ENCODE measurements at regions not wholly inside any gene's neighbourhood (a gene's known extent, or its start where the extent isn't known, plus 50 kb on each side); places are given as distances from the start of the nearest gene placed in this dataset.

GRCh38 chr1:163758977-163759670, 437.4 kb downstream of the NUF2 start:
- no peak for DNase-seq

GRCh38 chr1:163761898-163762297, 440.1 kb downstream of the NUF2 start:
- DNase-seq = no peak

- DNase-seq = no peak
These were observed 444.6 kb downstream of the NUF2 start for GRCh38 chr1:163766257-163766918.

GRCh38 chr1:163768576-163768975, 446.8 kb downstream of the NUF2 start:
- no peak for DNase-seq

GRCh38 chr1:163770265-163770664, 448.5 kb downstream of the NUF2 start:
- DNase-seq = no peak

GRCh38 chr1:163771637-163772036, 449.9 kb downstream of the NUF2 start:
- no peak for DNase-seq

GRCh38 chr1:163772246-163772645, 450.5 kb downstream of the NUF2 start:
- DNase-seq = no peak

- DNase-seq = no peak
These were observed 451.6 kb downstream of the NUF2 start for GRCh38 chr1:163773396-163773795.

- no peak for DNase-seq
These were observed 452.7 kb downstream of the NUF2 start for GRCh38 chr1:163774401-163774945.

GRCh38 chr1:163774978-163775620, 453.3 kb downstream of the NUF2 start:
- DNase-seq = no peak

GRCh38 chr1:163777205-163777604, 455.5 kb downstream of the NUF2 start:
- DNase-seq = no peak

GRCh38 chr1:163781146-163781545, 459.4 kb downstream of the NUF2 start:
- DNase-seq = no peak

- DNase-seq = no peak
These were observed 464.2 kb downstream of the NUF2 start for GRCh38 chr1:163785868-163786405.

GRCh38 chr1:163789911-163790310, 468.2 kb downstream of the NUF2 start:
- no peak for DNase-seq

GRCh38 chr1:163794551-163794950, 472.8 kb downstream of the NUF2 start:
- no peak for DNase-seq

- DNase-seq = no peak
These were observed 474.7 kb downstream of the NUF2 start for GRCh38 chr1:163796394-163796821.

GRCh38 chr1:163797816-163798215, 476.1 kb downstream of the NUF2 start:
- no peak for DNase-seq

GRCh38 chr1:163799190-163799805, 477.5 kb downstream of the NUF2 start:
- DNase-seq = no peak

GRCh38 chr1:163807331-163808049, 485.7 kb downstream of the NUF2 start:
- DNase-seq = no peak

- no peak for DNase-seq
These were observed 491.5 kb downstream of the NUF2 start for GRCh38 chr1:163813251-163813650.

- no peak for DNase-seq
These were observed 498.5 kb downstream of the NUF2 start for GRCh38 chr1:163820226-163820625.

- DNase-seq = no peak
These were observed 499.0 kb downstream of the NUF2 start for GRCh38 chr1:163820766-163821165.
